NB4 (cell line): ENCODE measurements at regions not wholly inside any gene's neighbourhood (a gene's known extent, or its start where the extent isn't known, plus 50 kb on each side); places are given as distances from the start of the nearest gene placed in this dataset.

Experiments
- CTCF ChIP-seq: IDR thresholded peaks from one replicate; pipeline ENCODE4 v1.5.1; 2012; ENCODE audit warnings: low read depth, low read length
- MAX ChIP-seq: IDR thresholded peaks from 2 replicates; pipeline ENCODE4 v1.6.1; 2011; ENCODE audit warnings: low read depth, low read length
- MYC ChIP-seq: IDR thresholded peaks from 2 replicates; pipeline ENCODE4 v1.6.1; 2011; ENCODE audit warnings: low read depth, low read length
- POLR2A ChIP-seq: IDR thresholded peaks from 2 replicates; pipeline ENCODE4 v1.6.1; 2011; ENCODE audit warnings: mild to moderate bottlenecking; ENCODE audit not compliant: insufficient read length; ENCODE audit errors: extremely low read depth

- TF ChIP-seq CTCF (no peak), MYC (no peak), POLR2A (no peak), MAX (no peak)
Observed at GRCh38 chr6:78150425-78150824, 497.6 kb downstream of the MEI4 start.
